Activated B cell treated with CpG ODN at 0.5 μM for 24 hours (primary cell): ENCODE measurements at regions not wholly inside any gene's neighbourhood (a gene's known extent, or its start where the extent isn't known, plus 50 kb on each side); places are given as distances from the start of the nearest gene placed in this dataset.

ENCODE experiments used
- ATAC-seq: fragments of 200-7000 bp; cut with Tn5 transposase; one replicate; pipeline ENCODE4 v1.10.0; 2021; ENCODE audit warnings: low read depth, mild to moderate bottlenecking, moderate library complexity
- CTCF ChIA-PET: fragments of 350-600 bp; sonication (Branson Sonifier 250); formaldehyde crosslinking; loops from one replicate; lab custom pipeline; 2021; ENCODE audit warnings: antibody characterized with exemption; lab: Charles Lee
- POLR2A ChIA-PET: fragments of 350-600 bp; sonication (Branson Sonifier 250); formaldehyde crosslinking; loops from one replicate; lab custom pipeline; 2021; ENCODE audit warnings: antibody characterized with exemption; lab: Charles Lee
- DNase-seq: peaks from one replicate; pipeline ENCODE4 v3.0.0; 2022
- H3K27ac Mint-ChIP-seq: one replicate; pipeline ENCODE4 v1.8.0; 2020; ENCODE audit warnings: mixed read lengths
- H3K27me3 Mint-ChIP-seq: one replicate; pipeline ENCODE4 v1.8.0; 2021; ENCODE audit warnings: mixed read lengths
- H3K36me3 Mint-ChIP-seq: one replicate; pipeline ENCODE4 v1.8.0; 2021; ENCODE audit warnings: low read depth, mixed read lengths
- H3K4me1 Mint-ChIP-seq: one replicate; pipeline ENCODE4 v1.8.0; 2021; ENCODE audit warnings: mixed read lengths
- H3K4me3 Mint-ChIP-seq: one replicate; pipeline ENCODE4 v1.8.0; 2020; ENCODE audit warnings: mild to moderate bottlenecking, mixed read lengths
- H3K9me3 Mint-ChIP-seq: one replicate; pipeline ENCODE4 v1.8.0; 2020; ENCODE audit warnings: mixed read lengths
- CTCF ChIP-seq: fragments of 200-600 bp; IDR thresholded peaks from one replicate; pipeline ENCODE4 v1.8.0; 2022; ENCODE audit warnings: antibody characterized with exemption, mild to moderate bottlenecking
- intact Hi-C: fragments of 100-400 bp; cut with micrococcal nuclease; formaldehyde crosslinking; loops from one replicate; pipeline ENCODE4 v1.15.1; 2024

- Mint-ChIP-seq H3K27ac (no peak overlapping the region), H3K4me3 (no peak overlapping the region), H3K27me3 (peaks cover 6% of the 10 kb centered on the region), H3K9me3 (no peaks in the 10 kb centered on the region), H3K36me3 (no peaks in the 10 kb centered on the region), H3K4me1 (no peaks in the 10 kb centered on the region)
- intact Hi-C loops = no loop called here
- POLR2A ChIA-PET = no interaction called here
- no peak for TF ChIP-seq CTCF
- DNase-seq (no peak), ATAC-seq (no peak)
- CTCF ChIA-PET = no interaction called here
These were observed 179.6 kb downstream of the FAM124B start for GRCh38 chr2:224222291-224222690.

- DNase-seq (no peak), ATAC-seq (no peak)
- no peak for TF ChIP-seq CTCF
- POLR2A ChIA-PET = no interaction called here
- no peaks in the 10 kb centered on the region for H3K9me3 Mint-ChIP-seq
- H3K36me3 Mint-ChIP-seq = no peaks in the 10 kb centered on the region
- intact Hi-C loops = no loop called here
- CTCF ChIA-PET = no interaction called here
- no peak overlapping the region for H3K4me3 Mint-ChIP-seq
- H3K27me3 Mint-ChIP-seq = peaks cover 6% of the 10 kb centered on the region
- no peak overlapping the region for H3K27ac Mint-ChIP-seq
- no peaks in the 10 kb centered on the region for H3K4me1 Mint-ChIP-seq
These were observed 180.4 kb downstream of the FAM124B start for GRCh38 chr2:224221455-224221913.

- peaks cover 6% of the 10 kb centered on the region for H3K27me3 Mint-ChIP-seq
- H3K9me3 Mint-ChIP-seq = no peaks in the 10 kb centered on the region
- DNase-seq (no peak), ATAC-seq (no peak)
- H3K27ac Mint-ChIP-seq = no peak overlapping the region
- ChIA-PET CTCF (no interaction called here), POLR2A (no interaction called here)
- no peak for TF ChIP-seq CTCF
- no peak overlapping the region for H3K4me3 Mint-ChIP-seq
- no peaks in the 10 kb centered on the region for H3K4me1 Mint-ChIP-seq
- H3K36me3 Mint-ChIP-seq = no peaks in the 10 kb centered on the region
- intact Hi-C loops = no loop called here
These were observed 181.2 kb downstream of the FAM124B start for GRCh38 chr2:224220586-224221255.

GRCh38 chr2:224219781-224220180 is 180.7 kb upstream of the SERPINE2 start:
- H3K4me1 Mint-ChIP-seq = no peaks in the 10 kb centered on the region
- no peak overlapping the region for H3K27ac Mint-ChIP-seq
- no peaks in the 10 kb centered on the region for H3K36me3 Mint-ChIP-seq
- TF ChIP-seq CTCF = no peak
- ATAC-seq = no peak
- peaks cover 10% of the 10 kb centered on the region for H3K27me3 Mint-ChIP-seq
- H3K4me3 Mint-ChIP-seq = no peak overlapping the region
- POLR2A ChIA-PET = no interaction called here
- CTCF ChIA-PET = no interaction called here
- no peaks in the 10 kb centered on the region for H3K9me3 Mint-ChIP-seq
- DNase-seq = no peak
- intact Hi-C loops = no loop called here

- TF ChIP-seq CTCF = no peak
- intact Hi-C loops = no loop called here
- Mint-ChIP-seq H3K27me3 (peaks cover 10% of the 10 kb centered on the region), H3K4me3 (no peak overlapping the region), H3K9me3 (no peaks in the 10 kb centered on the region), H3K27ac (no peak overlapping the region), H3K36me3 (no peaks in the 10 kb centered on the region), H3K4me1 (no peaks in the 10 kb centered on the region)
- ATAC-seq (no peak), DNase-seq (no peak)
- ChIA-PET POLR2A (no interaction called here), CTCF (no interaction called here)
These were observed 178.9 kb upstream of the SERPINE2 start for GRCh38 chr2:224217962-224218347.
